Osteoblast (primary cell): ENCODE measurements at regions not wholly inside any gene's neighbourhood (a gene's known extent, or its start where the extent isn't known, plus 50 kb on each side); places are given as distances from the start of the nearest gene placed in this dataset.

ENCODE experiments used
- DNase-seq: peaks from one replicate; pipeline ENCODE4 v3.0.0; 2011; ENCODE audit warnings: low spot score, mixed read lengths; ENCODE audit not compliant: insufficient read length; ENCODE audit errors: missing footprints
- H2AFZ ChIP-seq: 2 replicates; pipeline ENCODE4 v1.6.0; 2011; ENCODE audit warnings: mild to moderate bottlenecking, low read length
- H3K27ac ChIP-seq: 2 replicates; pipeline ENCODE4 v1.5.1; 2011; ENCODE audit warnings: mild to moderate bottlenecking, low read depth, low read length, moderate library complexity
- H3K27me3 ChIP-seq: 2 replicates; pipeline ENCODE4 v1.6.0; 2012; ENCODE audit warnings: mild to moderate bottlenecking, control low read depth, inconsistent platforms, low read length, moderate library complexity; ENCODE audit not compliant: insufficient read depth
- H3K36me3 ChIP-seq: 2 replicates; pipeline ENCODE4 v1.5.1; 2011; ENCODE audit warnings: mild to moderate bottlenecking, low read length, control low read depth, moderate library complexity; ENCODE audit not compliant: insufficient read depth
- H3K4me1 ChIP-seq: 2 replicates; pipeline ENCODE4 v1.5.1; 2011; ENCODE audit warnings: mild to moderate bottlenecking, low read length, control low read depth, moderate library complexity; ENCODE audit not compliant: insufficient read depth
- H3K4me2 ChIP-seq: 2 replicates; pipeline ENCODE4 v1.6.0; 2011; ENCODE audit warnings: mild to moderate bottlenecking, low read length; ENCODE audit not compliant: insufficient read depth
- H3K4me3 ChIP-seq: fragments of 200-600 bp; sonication (generic); 3 replicates; pipeline ENCODE4 v1.5.1; 2012; ENCODE audit warnings: mild to moderate bottlenecking, low read length, inconsistent platforms; ENCODE audit not compliant: insufficient read depth
- H3K79me2 ChIP-seq: 2 replicates; pipeline ENCODE4 v1.6.0; 2012; ENCODE audit warnings: mild to moderate bottlenecking, low read length, control low read depth, inconsistent platforms; ENCODE audit not compliant: insufficient read depth
- H3K9me3 ChIP-seq: 2 replicates; pipeline ENCODE4 v1.5.1; 2011; ENCODE audit warnings: low read depth, low read length, control low read depth
- H4K20me1 ChIP-seq: 2 replicates; pipeline ENCODE4 v1.6.0; 2012; ENCODE audit warnings: mild to moderate bottlenecking, low read length, control low read depth; ENCODE audit not compliant: insufficient read depth
- TF ChIP-seq, protein P1 (sequence below): IDR thresholded peaks from 2 replicates; pipeline ENCODE4 v1.5.1; 2011; ENCODE audit warnings: mild to moderate bottlenecking, low read depth, low read length, moderate library complexity; ENCODE audit errors: extremely low read depth

DNA sequence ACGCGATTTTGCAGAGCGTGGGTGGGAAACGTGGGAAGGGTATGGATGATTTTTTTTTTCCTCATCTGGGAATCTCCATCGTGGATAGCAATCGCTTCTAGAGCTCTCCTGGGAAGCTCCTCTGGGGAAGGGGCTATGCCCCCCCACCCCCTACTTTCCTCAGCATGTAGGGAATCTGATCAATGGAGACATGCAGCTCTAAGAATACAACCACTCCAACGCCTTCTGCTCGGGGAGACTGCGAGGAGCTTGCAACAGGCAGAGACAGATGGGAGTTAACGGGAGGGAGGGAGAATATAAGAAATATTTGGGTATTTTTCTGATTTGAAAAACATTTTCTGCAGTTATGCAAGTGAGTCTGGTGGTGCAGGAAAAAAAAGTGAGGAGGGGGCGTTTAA lies 104.6 kb upstream of the HSD17B12 start:
- no peaks in the 10 kb centered on the region for H3K9me3 ChIP-seq
- H3K36me3 ChIP-seq = no peaks in the 10 kb centered on the region
- peaks cover 3% of the 10 kb centered on the region for H4K20me1 ChIP-seq
- peak overlapping the region; percentile 82 for H3K4me2 ChIP-seq
- TF ChIP-seq, protein P1, sequence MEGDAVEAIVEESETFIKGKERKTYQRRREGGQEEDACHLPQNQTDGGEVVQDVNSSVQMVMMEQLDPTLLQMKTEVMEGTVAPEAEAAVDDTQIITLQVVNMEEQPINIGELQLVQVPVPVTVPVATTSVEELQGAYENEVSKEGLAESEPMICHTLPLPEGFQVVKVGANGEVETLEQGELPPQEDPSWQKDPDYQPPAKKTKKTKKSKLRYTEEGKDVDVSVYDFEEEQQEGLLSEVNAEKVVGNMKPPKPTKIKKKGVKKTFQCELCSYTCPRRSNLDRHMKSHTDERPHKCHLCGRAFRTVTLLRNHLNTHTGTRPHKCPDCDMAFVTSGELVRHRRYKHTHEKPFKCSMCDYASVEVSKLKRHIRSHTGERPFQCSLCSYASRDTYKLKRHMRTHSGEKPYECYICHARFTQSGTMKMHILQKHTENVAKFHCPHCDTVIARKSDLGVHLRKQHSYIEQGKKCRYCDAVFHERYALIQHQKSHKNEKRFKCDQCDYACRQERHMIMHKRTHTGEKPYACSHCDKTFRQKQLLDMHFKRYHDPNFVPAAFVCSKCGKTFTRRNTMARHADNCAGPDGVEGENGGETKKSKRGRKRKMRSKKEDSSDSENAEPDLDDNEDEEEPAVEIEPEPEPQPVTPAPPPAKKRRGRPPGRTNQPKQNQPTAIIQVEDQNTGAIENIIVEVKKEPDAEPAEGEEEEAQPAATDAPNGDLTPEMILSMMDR = no peak
- H3K4me1 ChIP-seq = peaks cover 28% of the 10 kb centered on the region
- H3K27ac ChIP-seq = no peak overlapping the region
- no peaks in the 10 kb centered on the region for H3K79me2 ChIP-seq
- H3K4me3 ChIP-seq = peak overlapping the region; percentile 60
- DNase-seq = no peak
- peaks cover 89% of the 10 kb centered on the region for H3K27me3 ChIP-seq
- peak overlapping the region; percentile 0 for H2AFZ ChIP-seq

DNA sequence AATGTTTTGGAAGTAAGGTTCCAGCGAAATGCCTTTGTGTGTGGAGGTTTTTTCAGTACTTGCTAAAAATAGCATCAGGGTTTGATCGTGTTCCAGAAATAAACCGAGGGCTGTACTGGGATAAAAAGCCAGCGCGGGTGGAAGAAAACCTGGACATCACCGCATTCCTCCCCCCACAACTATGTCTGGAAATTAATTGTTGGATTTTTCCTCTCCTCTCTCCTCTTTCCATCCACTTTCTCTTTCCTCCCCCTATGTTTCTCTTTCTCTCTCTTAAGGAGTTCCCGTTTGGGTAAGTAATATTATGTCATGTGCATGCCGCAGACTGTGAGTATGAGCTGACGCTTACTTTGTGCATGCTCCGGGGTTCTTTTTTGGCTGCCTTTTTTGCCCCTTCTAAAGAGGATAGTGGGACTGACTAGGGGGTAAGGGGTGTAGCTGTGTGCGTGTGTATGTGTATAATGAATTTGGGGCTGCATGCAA lies 104.2 kb upstream of the HSD17B12 start:
- Histone ChIP-seq H3K4me2 (peak overlapping the region; percentile 82), H3K4me3 (peak overlapping the region; percentile 60), H3K4me1 (peaks cover 28% of the 10 kb centered on the region), H3K27me3 (peaks cover 91% of the 10 kb centered on the region), H3K9me3 (no peaks in the 10 kb centered on the region), H3K79me2 (no peaks in the 10 kb centered on the region), H3K27ac (no peak overlapping the region), H2AFZ (no peak overlapping the region), H3K36me3 (no peaks in the 10 kb centered on the region), H4K20me1 (peaks cover 3% of the 10 kb centered on the region)
- TF ChIP-seq, protein P1 = no peak
- DNase-seq = peak; percentile 78

DNA sequence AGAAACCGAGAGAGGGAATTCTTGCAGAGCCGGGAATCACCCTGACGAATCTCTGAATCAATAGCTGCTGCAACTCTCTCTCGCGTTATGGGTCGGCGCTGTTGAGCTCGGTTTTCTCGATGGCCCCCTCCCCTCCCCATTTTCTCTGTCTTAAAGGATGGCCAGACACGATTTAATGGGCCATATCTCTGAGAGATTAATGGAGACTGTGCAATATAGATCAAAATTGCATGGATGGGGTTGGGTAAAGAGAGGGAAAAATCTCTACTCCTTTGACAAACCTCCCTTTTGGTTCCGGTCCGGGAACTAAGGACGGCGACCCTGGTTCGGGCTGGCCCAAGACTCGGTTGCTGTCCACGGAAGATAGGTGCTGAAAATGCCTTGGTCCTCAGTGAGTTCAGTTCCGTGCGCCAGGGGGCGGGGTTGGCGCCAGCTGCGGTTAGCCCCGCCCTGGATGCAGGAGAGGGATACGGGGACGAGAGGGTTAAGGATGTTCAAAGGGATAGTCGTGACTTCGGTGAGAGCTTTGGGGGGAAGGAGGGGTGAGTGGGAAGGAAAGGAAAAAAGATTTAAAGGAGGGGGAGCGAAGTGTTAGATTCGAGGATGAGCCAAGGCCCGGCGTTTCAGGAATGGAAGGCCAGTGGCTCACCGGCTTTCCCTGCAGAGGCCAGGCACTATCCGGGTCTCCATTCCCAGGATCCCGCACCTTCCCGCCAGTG lies 103.6 kb upstream of the HSD17B12 start:
- peak; percentile 88 for DNase-seq
- H3K4me3 ChIP-seq = peak overlapping the region; percentile 60

More for the DNA sequence above, 103.6 kb upstream of the HSD17B12 start:
- Histone ChIP-seq H3K4me2 (peak overlapping the region; percentile 82), H3K27ac (no peak overlapping the region), H3K36me3 (no peaks in the 10 kb centered on the region), H3K27me3 (peaks cover 93% of the 10 kb centered on the region), H3K79me2 (no peaks in the 10 kb centered on the region), H2AFZ (no peak overlapping the region), H3K9me3 (no peaks in the 10 kb centered on the region), H4K20me1 (peaks cover 3% of the 10 kb centered on the region), H3K4me1 (peaks cover 28% of the 10 kb centered on the region)
- TF ChIP-seq, protein P1 = peak; percentile 27
